Lung (tissue), 11 donors: ENCODE measurements at regions not wholly inside any gene's neighbourhood (a gene's known extent, or its start where the extent isn't known, plus 50 kb on each side); places are given as distances from the start of the nearest gene placed in this dataset.

Experiments used
- ATAC-seq: fragments of 200-7000 bp; cut with Tn5 transposase; one replicate; pipeline ENCODE4 v1.9.1; 2020; ENCODE audit warnings: moderate number of reproducible peaks; ENCODE audit not compliant: insufficient read depth, low FRiP score
- DNase-seq, 3 donors: peaks; one replicate each; pipeline ENCODE4 v3.0.0-alpha.2; 2013 to 2017
- H3K27ac ChIP-seq, 2 donors: one replicate each; pipeline ENCODE4 v1.5.1; 2013; ENCODE audit warnings: mild to moderate bottlenecking in 2 of 2, moderate library complexity in 2 of 2, control low read depth in 1 of 2, inconsistent platforms in 1 of 2, low read depth in 1 of 2, low read length in 1 of 2
- H3K27me3 ChIP-seq, 3 donors: one replicate each; pipeline ENCODE4 v1.5.1; 2013; ENCODE audit warnings: low read length in 2 of 3; ENCODE audit not compliant: control insufficient read depth in 3 of 3, insufficient read depth in 3 of 3
- H3K36me3 ChIP-seq, 4 donors: one replicate each; pipeline ENCODE4 v1.5.1; 2013; ENCODE audit warnings: low read length in 4 of 4, mild to moderate bottlenecking in 1 of 4, moderate library complexity in 1 of 4; ENCODE audit not compliant: control insufficient read depth in 4 of 4, insufficient read depth in 4 of 4
- H3K4me1 ChIP-seq, 5 donors: one replicate each; pipeline ENCODE4 v1.5.1; 2013; ENCODE audit warnings: low read length in 5 of 5, mild to moderate bottlenecking in 2 of 5, moderate library complexity in 1 of 5; ENCODE audit not compliant: control insufficient read depth in 5 of 5, insufficient read depth in 5 of 5
- H3K4me3 ChIP-seq: one replicate; pipeline ENCODE4 v1.5.1; 2013; ENCODE audit warnings: mild to moderate bottlenecking, control low read depth, moderate library complexity
- H3K9ac ChIP-seq, 2 donors: one replicate each; pipeline ENCODE4 v1.5.1; 2013; ENCODE audit warnings: low read length in 2 of 2, control low read depth in 1 of 2; ENCODE audit not compliant: insufficient read depth in 1 of 2
- H3K9me3 ChIP-seq, 4 donors: one replicate each; pipeline ENCODE4 v1.5.1; 2013; ENCODE audit warnings: low read length in 3 of 4, mild to moderate bottlenecking in 1 of 4, moderate library complexity in 1 of 4; ENCODE audit not compliant: control insufficient read depth in 4 of 4, insufficient read depth in 3 of 4
- WGBS, 2 donors: extraction: QIAGEN DNeasy Blood & Tissue Kit; methylation state at CpG; one replicate each; pipeline ENCODE4 v1.1.7; 2013; 5-methylcytosine and 5-hydroxymethylcytosine counted together
- TF ChIP-seq, protein P1 (sequence below): IDR thresholded peaks from 2 replicates; pipeline ENCODE4 v1.5.1; 2012; ENCODE audit warnings: mild to moderate bottlenecking; ENCODE audit errors: control extremely low read depth, extremely low read depth
- donor health status: control.
- donor health status: control.
- donor health status: Bipolar disorder and iron deficiency.
- donor health status: healthy.
- donor health status: DM: yes; HTN: yes; CAD: no.

DNA sequence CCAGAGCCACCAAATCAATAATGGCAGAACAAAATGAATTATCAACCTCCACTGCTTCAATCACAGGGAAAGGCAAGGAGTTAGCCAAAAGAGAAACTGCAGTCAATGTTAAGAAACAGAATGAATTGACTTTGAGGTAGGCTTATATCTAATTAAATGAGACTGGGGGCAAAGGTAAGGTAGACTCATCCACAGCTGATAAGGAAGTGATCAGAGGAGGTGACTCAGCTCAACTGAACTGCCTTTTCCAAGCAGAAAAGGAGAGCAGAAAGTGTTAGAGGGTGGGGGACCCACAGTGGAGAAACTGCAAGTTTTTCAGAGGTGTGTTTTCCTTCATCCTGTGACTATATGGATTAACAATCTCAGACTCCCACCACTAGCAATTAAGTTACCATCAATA lies 345.8 kb upstream of the PPARGC1A start:
- Histone ChIP-seq H3K9ac (no peak overlapping the region), H3K4me1 (peaks cover 0 to 13% (median 1%) of the 10 kb centered on the region in 5 donors), H3K36me3 (no peaks in the 10 kb centered on the region), H3K27ac (no peak overlapping the region), H3K27me3 (no peaks in the 10 kb centered on the region), H3K9me3 (no peaks in the 10 kb centered on the region), H3K4me3 (no peak overlapping the region)
- TF ChIP-seq, protein P1, sequence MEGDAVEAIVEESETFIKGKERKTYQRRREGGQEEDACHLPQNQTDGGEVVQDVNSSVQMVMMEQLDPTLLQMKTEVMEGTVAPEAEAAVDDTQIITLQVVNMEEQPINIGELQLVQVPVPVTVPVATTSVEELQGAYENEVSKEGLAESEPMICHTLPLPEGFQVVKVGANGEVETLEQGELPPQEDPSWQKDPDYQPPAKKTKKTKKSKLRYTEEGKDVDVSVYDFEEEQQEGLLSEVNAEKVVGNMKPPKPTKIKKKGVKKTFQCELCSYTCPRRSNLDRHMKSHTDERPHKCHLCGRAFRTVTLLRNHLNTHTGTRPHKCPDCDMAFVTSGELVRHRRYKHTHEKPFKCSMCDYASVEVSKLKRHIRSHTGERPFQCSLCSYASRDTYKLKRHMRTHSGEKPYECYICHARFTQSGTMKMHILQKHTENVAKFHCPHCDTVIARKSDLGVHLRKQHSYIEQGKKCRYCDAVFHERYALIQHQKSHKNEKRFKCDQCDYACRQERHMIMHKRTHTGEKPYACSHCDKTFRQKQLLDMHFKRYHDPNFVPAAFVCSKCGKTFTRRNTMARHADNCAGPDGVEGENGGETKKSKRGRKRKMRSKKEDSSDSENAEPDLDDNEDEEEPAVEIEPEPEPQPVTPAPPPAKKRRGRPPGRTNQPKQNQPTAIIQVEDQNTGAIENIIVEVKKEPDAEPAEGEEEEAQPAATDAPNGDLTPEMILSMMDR = no peak
- no peak for ATAC-seq
- no peak for DNase-seq

DNA sequence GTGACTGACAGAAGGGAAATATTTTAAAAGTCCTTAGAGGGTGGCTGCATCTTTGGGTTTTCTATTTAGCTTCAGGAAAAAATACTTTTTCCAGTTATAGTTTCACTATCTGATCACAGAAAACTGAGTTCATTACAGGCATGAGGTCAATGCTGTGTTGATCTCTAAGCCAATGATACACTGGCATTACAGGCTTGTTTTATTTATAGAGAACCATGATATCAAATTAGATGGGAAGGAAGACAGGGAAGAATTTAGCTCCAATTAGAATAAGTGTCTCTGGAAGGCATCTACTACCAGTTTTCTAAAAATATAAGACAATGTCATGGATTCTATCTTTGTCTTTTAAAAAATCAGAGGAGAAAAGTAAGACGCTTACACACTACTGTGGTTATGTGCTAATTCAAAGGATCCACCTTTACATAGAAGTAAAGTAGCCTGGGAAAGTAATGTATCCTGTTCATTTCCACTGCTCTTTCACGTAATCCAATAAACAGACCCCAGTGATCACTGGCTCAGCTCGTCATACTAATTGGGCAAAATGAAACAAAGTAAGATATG lies 344.5 kb upstream of the PPARGC1A start:
- DNase-seq (no peak), ATAC-seq (no peak)
- Histone ChIP-seq H3K9ac (no peak overlapping the region), H3K27me3 (no peaks in the 10 kb centered on the region), H3K36me3 (no peaks in the 10 kb centered on the region), H3K27ac (peak overlapping the region in 1 of 2 donors; percentile 29), H3K9me3 (no peaks in the 10 kb centered on the region), H3K4me3 (no peak overlapping the region), H3K4me1 (peaks cover 0 to 13% (median 1%) of the 10 kb centered on the region in 5 donors)
- 85 to 87% methylated on average over 3 of the region's 3 CpGs for WGBS, 2 donors
- TF ChIP-seq, protein P1 = no peak

DNA sequence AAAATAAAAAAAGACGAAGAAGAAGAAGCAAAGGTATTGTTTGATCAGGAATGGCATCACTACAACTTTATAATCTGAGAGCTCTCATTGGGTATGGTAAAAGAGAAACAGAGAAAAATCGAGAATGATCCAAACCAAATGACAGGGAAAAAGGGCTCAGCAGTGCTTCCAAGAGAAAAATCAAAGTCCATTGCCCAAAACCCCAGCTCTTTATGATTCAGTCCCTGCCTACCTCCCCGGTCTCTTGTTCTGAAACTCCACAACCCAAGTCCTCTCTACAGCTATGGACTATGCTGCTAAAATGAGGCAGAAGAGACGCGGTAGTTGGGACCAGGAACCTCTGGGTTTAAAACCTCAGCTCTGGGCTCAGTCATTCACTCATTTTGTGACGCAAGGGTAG lies 341.1 kb upstream of the PPARGC1A start:
- no peaks in the 10 kb centered on the region for H3K27me3 ChIP-seq
- no peak overlapping the region for H3K27ac ChIP-seq
- H3K4me1 ChIP-seq = peaks cover 0 to 13% (median 1%) of the 10 kb centered on the region in 5 donors
- DNase-seq (no peak), ATAC-seq (no peak)
- no peaks in the 10 kb centered on the region for H3K36me3 ChIP-seq
- H3K4me3 ChIP-seq = no peak overlapping the region
- H3K9me3 ChIP-seq = no peaks in the 10 kb centered on the region
- 87 to 88% methylated on average over 6 of the region's 6 CpGs for WGBS, 2 donors
- no peak overlapping the region for H3K9ac ChIP-seq
- TF ChIP-seq, protein P1 = no peak

DNA sequence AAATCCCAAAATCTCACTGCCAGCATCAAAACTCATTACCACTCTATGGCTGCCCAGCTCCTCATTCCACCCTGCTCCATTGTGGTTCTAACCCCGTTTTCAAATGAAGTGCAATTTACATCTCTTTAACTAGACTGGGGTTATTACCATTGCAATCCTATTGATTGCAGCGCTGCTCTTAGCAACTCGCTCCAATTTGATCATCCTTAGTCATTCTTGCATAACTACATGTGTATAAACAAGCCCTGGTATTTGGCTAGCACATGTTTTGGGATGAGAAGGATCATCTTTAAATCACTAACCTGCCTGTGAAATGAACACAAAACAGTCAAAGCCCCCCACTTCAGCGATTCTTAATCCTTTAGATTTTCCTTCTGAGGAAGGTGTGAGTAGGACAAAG lies 340.1 kb upstream of the PPARGC1A start:
- WGBS, 2 donors = 80% methylated on average over 4 of the region's 4 CpGs

More for the DNA sequence above, 340.1 kb upstream of the PPARGC1A start:
- DNase-seq = no peak
- TF ChIP-seq, protein P1 = no peak
- Histone ChIP-seq H3K27me3 (no peaks in the 10 kb centered on the region), H3K4me3 (no peak overlapping the region), H3K9me3 (no peaks in the 10 kb centered on the region), H3K27ac (no peak overlapping the region), H3K4me1 (peaks cover 0 to 11% (median 1%) of the 10 kb centered on the region in 5 donors), H3K9ac (no peak overlapping the region), H3K36me3 (no peaks in the 10 kb centered on the region)
- no peak for ATAC-seq
